ENCODE measurements at regions not wholly inside any gene's neighbourhood (a gene's known extent, or its start where the extent isn't known, plus 50 kb on each side); places are given as distances from the start of the nearest gene placed in this dataset.
"Not testable (repeated sequence)": the region's sequence is repeated elsewhere in the genome, so short reads cannot be mapped to it uniquely, and the experiment has no call there.

DNA sequence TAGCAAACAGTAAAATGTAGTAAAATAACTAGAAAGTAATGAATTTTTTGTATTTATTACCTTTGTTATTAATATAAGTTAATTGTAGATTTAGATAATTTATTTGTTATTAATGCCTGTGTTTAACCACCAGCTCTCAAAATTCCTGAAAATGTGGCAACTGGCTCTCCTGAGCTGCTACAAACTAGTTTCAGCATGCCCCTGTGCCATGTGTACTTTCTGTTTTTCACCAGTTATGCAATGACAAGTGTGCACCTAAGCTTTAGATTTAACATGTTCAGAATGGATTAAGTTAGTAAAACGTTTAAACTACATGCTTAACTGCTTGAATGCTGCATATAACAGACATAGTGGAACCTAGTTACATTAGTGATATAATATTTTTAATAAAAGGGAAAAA, 88.1 kb downstream of the POSTN start:
- FAIRE-seq: no peak
- TF ChIP-seq, protein P1, sequence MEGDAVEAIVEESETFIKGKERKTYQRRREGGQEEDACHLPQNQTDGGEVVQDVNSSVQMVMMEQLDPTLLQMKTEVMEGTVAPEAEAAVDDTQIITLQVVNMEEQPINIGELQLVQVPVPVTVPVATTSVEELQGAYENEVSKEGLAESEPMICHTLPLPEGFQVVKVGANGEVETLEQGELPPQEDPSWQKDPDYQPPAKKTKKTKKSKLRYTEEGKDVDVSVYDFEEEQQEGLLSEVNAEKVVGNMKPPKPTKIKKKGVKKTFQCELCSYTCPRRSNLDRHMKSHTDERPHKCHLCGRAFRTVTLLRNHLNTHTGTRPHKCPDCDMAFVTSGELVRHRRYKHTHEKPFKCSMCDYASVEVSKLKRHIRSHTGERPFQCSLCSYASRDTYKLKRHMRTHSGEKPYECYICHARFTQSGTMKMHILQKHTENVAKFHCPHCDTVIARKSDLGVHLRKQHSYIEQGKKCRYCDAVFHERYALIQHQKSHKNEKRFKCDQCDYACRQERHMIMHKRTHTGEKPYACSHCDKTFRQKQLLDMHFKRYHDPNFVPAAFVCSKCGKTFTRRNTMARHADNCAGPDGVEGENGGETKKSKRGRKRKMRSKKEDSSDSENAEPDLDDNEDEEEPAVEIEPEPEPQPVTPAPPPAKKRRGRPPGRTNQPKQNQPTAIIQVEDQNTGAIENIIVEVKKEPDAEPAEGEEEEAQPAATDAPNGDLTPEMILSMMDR (IDR thresholded peaks at IDR 0.05; ENCODE audit: borderline replicate concordance, extremely low read depth, insufficient read depth): no peak
- intact Hi-C loops (cut with DNase I): no loop called here
- H3K4me3 ChIP-seq (ENCODE audit: low read length in 3 of 3): no peak overlapping the region
- no peak overlapping the region for H3K9ac ChIP-seq (ENCODE audit: low read length in 3 of 3)
- no peaks in the 10 kb centered on the region for H3K4me1 ChIP-seq (ENCODE audit: control insufficient read depth in 2 of 3, insufficient read depth in 2 of 3, low read depth in 1 of 3, low read length in 3 of 3)
- DNase-seq: no peak
- no peak overlapping the region for H3K27ac ChIP-seq (ENCODE audit: low read depth in 2 of 2, low read length in 2 of 2)
- H3K27me3 ChIP-seq (ENCODE audit: control insufficient read depth, insufficient read depth, low read length): no peaks in the 10 kb centered on the region
- H3K36me3 ChIP-seq (ENCODE audit: control insufficient read depth in 2 of 3, insufficient read depth in 3 of 3, low read length in 3 of 3): no peaks in the 10 kb centered on the region
- H3K9me3 ChIP-seq (ENCODE audit: control insufficient read depth in 2 of 3, insufficient read depth in 1 of 3, low read length in 3 of 3): no peaks in the 10 kb centered on the region

DNA sequence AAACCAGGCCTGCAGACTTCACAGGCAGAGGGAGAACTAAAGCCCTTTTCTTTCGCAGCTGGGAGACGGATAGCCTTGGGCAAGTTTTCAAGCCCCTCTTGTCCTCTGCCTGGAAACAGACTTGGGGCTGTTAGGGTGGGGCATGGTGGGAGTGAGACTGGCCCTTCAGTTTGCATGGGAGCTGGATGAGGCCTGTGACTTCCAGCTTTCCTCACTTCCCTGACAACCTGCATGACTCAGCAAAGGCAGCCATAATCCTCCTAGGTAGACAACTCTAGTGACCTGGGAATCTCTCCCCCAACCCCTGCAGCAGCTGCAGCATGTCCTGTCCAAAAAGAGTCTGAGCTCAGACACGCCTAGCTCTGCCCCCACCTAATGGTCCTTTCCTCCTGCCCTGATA, 93.0 kb downstream of the POSTN start:
- Histone ChIP-seq H3K27me3 (ENCODE audit: control insufficient read depth, insufficient read depth, low read length) (no peaks in the 10 kb centered on the region), H3K4me1 (ENCODE audit: control insufficient read depth in 2 of 3, insufficient read depth in 2 of 3, low read depth in 1 of 3, low read length in 3 of 3) (no peaks in the 10 kb centered on the region), H3K9me3 (ENCODE audit: control insufficient read depth in 2 of 3, insufficient read depth in 1 of 3, low read length in 3 of 3) (no peaks in the 10 kb centered on the region), H3K9ac (ENCODE audit: low read length in 3 of 3) (no peak overlapping the region), H3K4me3 (ENCODE audit: low read length in 3 of 3) (no peak overlapping the region), H3K27ac (ENCODE audit: low read depth in 2 of 2, low read length in 2 of 2) (no peak overlapping the region), H3K36me3 (ENCODE audit: control insufficient read depth in 2 of 3, insufficient read depth in 3 of 3, low read length in 3 of 3) (no peaks in the 10 kb centered on the region)
- DNase-seq: no peak
- intact Hi-C loops (cut with DNase I): no loop called here
- TF ChIP-seq, protein P1 (IDR thresholded peaks at IDR 0.05; ENCODE audit: borderline replicate concordance, extremely low read depth, insufficient read depth): no peak
- no peak for FAIRE-seq

DNA sequence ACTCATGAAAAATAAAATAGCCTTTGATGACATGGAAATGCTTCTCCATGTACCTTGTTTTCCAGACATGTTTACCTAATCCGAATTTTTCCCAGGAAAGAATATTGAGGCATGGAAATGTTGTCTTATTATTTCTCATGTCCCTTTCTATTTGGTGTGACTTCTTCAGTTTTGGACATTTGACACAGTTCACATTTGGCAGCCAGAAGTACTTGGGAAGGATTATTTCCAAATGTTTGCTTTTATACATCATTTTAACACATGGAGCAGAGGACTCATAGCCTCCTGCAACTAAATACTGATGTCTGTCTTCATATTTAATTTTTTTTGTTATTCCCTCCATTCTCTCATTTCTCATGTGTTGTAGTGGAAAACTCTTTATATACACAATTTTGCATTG, 94.3 kb downstream of the POSTN start:
- no peak overlapping the region for H3K9ac ChIP-seq (ENCODE audit: low read length in 3 of 3)
- DNase-seq (no peak), FAIRE-seq (no peak)
- H3K4me3 ChIP-seq (ENCODE audit: low read length in 3 of 3): no peak overlapping the region
- H3K27ac ChIP-seq (ENCODE audit: low read depth in 2 of 2, low read length in 2 of 2): no peak overlapping the region
- H3K27me3 ChIP-seq (ENCODE audit: control insufficient read depth, insufficient read depth, low read length): no peaks in the 10 kb centered on the region
- H3K4me1 ChIP-seq (ENCODE audit: control insufficient read depth in 2 of 3, insufficient read depth in 2 of 3, low read depth in 1 of 3, low read length in 3 of 3): no peaks in the 10 kb centered on the region
- H3K36me3 ChIP-seq (ENCODE audit: control insufficient read depth in 2 of 3, insufficient read depth in 3 of 3, low read length in 3 of 3): no peaks in the 10 kb centered on the region
- H3K9me3 ChIP-seq (ENCODE audit: control insufficient read depth in 2 of 3, insufficient read depth in 1 of 3, low read length in 3 of 3): no peaks in the 10 kb centered on the region
- intact Hi-C loops (cut with DNase I): no loop called here
- TF ChIP-seq, protein P1 (IDR thresholded peaks at IDR 0.05; ENCODE audit: borderline replicate concordance, extremely low read depth, insufficient read depth): no peak

DNA sequence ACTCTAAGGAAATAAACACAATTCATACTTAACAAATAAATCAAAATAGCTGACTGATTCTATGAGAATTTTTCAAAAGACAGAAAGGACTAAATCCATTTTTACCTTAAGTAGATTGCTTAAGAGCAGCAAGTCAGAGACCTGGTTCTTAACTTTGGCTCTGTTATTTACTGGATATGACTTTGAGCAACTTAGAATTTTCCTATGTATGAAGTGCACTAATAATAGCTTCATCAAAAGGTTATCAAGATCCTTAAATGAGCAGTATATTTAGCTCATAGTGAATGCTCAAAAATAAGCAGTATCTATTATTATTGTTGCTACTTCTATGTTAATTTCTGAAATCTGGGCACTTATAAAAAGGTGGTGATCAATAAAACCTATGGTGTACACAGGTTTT, 95.3 kb downstream of the POSTN start:
- no peak overlapping the region for H3K27ac ChIP-seq (ENCODE audit: low read depth in 2 of 2, low read length in 2 of 2)
- TF ChIP-seq, protein P1 (IDR thresholded peaks at IDR 0.05; ENCODE audit: borderline replicate concordance, extremely low read depth, insufficient read depth): no peak

DNA sequence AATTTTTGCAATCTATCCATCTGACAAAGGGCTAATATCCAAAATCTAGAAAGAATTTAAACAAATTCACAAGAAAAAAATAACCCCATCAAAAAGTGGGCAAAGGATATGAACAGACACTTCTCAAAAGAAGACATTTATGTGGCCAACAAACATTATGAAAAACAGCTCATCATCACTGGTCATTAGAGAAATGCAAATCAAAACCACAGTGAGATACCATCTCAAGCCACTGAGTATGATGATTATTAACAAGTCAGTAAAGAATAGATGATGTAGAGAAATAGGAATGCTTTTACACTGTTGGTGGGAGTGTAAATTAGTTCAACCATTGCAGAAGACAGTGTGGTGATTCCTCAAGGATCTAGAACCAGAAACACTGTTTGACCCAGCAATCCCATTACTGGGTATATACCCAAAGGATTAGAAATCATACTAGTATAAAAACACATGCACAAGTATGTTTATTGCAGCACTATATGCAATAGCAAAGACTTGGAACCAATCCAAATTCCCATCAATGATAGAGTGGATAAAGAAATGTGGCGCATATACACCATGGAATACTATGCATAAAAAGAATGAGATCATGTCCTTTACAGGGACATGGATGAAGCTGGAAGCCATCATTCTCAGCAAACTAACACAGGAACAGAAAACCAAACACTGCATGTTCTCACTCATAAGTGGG, 96.1 kb downstream of the POSTN start:
- FAIRE-seq; H3K36me3 ChIP-seq (ENCODE audit: control insufficient read depth in 2 of 3, insufficient read depth in 3 of 3, low read length in 3 of 3); H3K4me3 ChIP-seq (ENCODE audit: low read length in 3 of 3); DNase-seq; H3K27ac ChIP-seq (ENCODE audit: low read depth in 2 of 2, low read length in 2 of 2); H3K4me1 ChIP-seq (ENCODE audit: control insufficient read depth in 2 of 3, insufficient read depth in 2 of 3, low read depth in 1 of 3, low read length in 3 of 3); H3K9ac ChIP-seq (ENCODE audit: low read length in 3 of 3); H3K27me3 ChIP-seq (ENCODE audit: control insufficient read depth, insufficient read depth, low read length); intact Hi-C loops (cut with DNase I); H3K9me3 ChIP-seq (ENCODE audit: control insufficient read depth in 2 of 3, insufficient read depth in 1 of 3, low read length in 3 of 3): not testable (repeated sequence)

More for the DNA sequence above, 95.3 kb downstream of the POSTN start:
- H3K9me3 ChIP-seq (ENCODE audit: control insufficient read depth in 2 of 3, insufficient read depth in 1 of 3, low read length in 3 of 3): no peaks in the 10 kb centered on the region
- no peak overlapping the region for H3K9ac ChIP-seq (ENCODE audit: low read length in 3 of 3)
- DNase-seq: no peak
- intact Hi-C loops (cut with DNase I): no loop called here
- H3K27me3 ChIP-seq (ENCODE audit: control insufficient read depth, insufficient read depth, low read length): no peaks in the 10 kb centered on the region
- no peaks in the 10 kb centered on the region for H3K36me3 ChIP-seq (ENCODE audit: control insufficient read depth in 2 of 3, insufficient read depth in 3 of 3, low read length in 3 of 3)
- H3K4me3 ChIP-seq (ENCODE audit: low read length in 3 of 3): no peak overlapping the region
- FAIRE-seq: no peak
- no peaks in the 10 kb centered on the region for H3K4me1 ChIP-seq (ENCODE audit: control insufficient read depth in 2 of 3, insufficient read depth in 2 of 3, low read depth in 1 of 3, low read length in 3 of 3)
